Endothelial cell of umbilical vein (primary cell): ENCODE measurements at regions not wholly inside any gene's neighbourhood (a gene's known extent, or its start where the extent isn't known, plus 50 kb on each side); places are given as distances from the start of the nearest gene placed in this dataset.

Experiments used
- BruUV-seq: library from RNA; stranded (reverse); fragments of 400-500 nt; replicated peaks from 2 replicates; lab custom pipeline; 2021; lab: Mats Ljungman, UMichigan
- CTCF ChIA-PET: fragments of 300-600, 350-600 bp; sonication (Branson Sonifier 250); formaldehyde crosslinking; loops from one replicate; lab custom pipeline; 2021; ENCODE audit warnings: antibody characterized with exemption, inconsistent platforms; lab: Charles Lee
- POLR2A ChIA-PET: fragments of 300-600, 350-600 bp; sonication (Branson Sonifier 250); formaldehyde crosslinking; loops from one replicate; lab custom pipeline; 2021; ENCODE audit warnings: antibody characterized with exemption, inconsistent platforms; lab: Charles Lee
- DNase-seq: peaks from one replicate; pipeline ENCODE4 v3.0.0-alpha.2; 2011; ENCODE audit warnings: low read depth, low spot score
- FAIRE-seq: peaks from 2 replicates; lab custom pipeline; 2011; peaks lifted over from hg19 to GRCh38; lab: Jason Lieb, UNC
- H2AFZ ChIP-seq: 2 replicates; pipeline ENCODE4 v1.6.0; 2012; ENCODE audit warnings: low read depth, low read length, control low read depth, inconsistent platforms
- H3K27ac ChIP-seq: 2 replicates; pipeline ENCODE4 v1.5.1; 2011; ENCODE audit warnings: low read depth, mild to moderate bottlenecking, control low read depth, low read length, moderate library complexity; ENCODE audit not compliant: insufficient read depth
- H3K27me3 ChIP-seq, 2 experiments: 2 replicates each; pipeline versions ENCODE4 v1.6.0 to v1.6.1; 2011; ENCODE audit warnings: low read length in 2 of 2, mixed read lengths in 1 of 2; ENCODE audit not compliant: control insufficient read depth in 2 of 2, insufficient read depth in 2 of 2
- H3K36me3 ChIP-seq, 2 experiments: 2 replicates in 1 of 2; 3 replicates in 1 of 2; pipeline ENCODE4 v1.5.1; 2011; ENCODE audit warnings: low read length in 2 of 2, mild to moderate bottlenecking in 1 of 2, moderate library complexity in 1 of 2; ENCODE audit not compliant: control insufficient read depth in 2 of 2, insufficient read depth in 2 of 2; ENCODE audit errors: extremely low read depth in 1 of 2
- H3K4me1 ChIP-seq: 3 replicates; pipeline ENCODE4 v1.5.1; 2011; ENCODE audit warnings: mild to moderate bottlenecking, low read length; ENCODE audit not compliant: control insufficient read depth, insufficient read depth; ENCODE audit errors: extremely low read depth
- H3K4me2 ChIP-seq: 2 replicates; pipeline ENCODE4 v1.6.1; 2011; ENCODE audit warnings: low read length, control low read depth, mixed read lengths; ENCODE audit not compliant: insufficient read depth
- H3K4me3 ChIP-seq, 3 experiments: fragments of 200-600 bp in 1 of 3; sonication (generic), shearing (Covaris generic) in 1 of 3; replicated peaks in 1 of 3; 2 replicates each; pipeline ENCODE4 v1.5.1; 2011 to 2016; ENCODE audit warnings: control low read depth in 3 of 3, low read length in 3 of 3, mild to moderate bottlenecking in 2 of 3, inconsistent platforms in 1 of 3, low read depth in 1 of 3, moderate library complexity in 1 of 3; ENCODE audit not compliant: insufficient read depth in 1 of 3
- H3K79me2 ChIP-seq: 2 replicates; pipeline ENCODE4 v1.6.0; 2012; ENCODE audit warnings: low read length, inconsistent platforms; ENCODE audit not compliant: control insufficient read depth, insufficient read depth
- H3K9ac ChIP-seq: replicated peaks from 2 replicates; pipeline ENCODE3; 2011; ENCODE audit warnings: low read length, control low read depth; ENCODE audit not compliant: insufficient read depth; ENCODE audit errors: extremely low read depth
- H3K9me1 ChIP-seq: replicated peaks from 3 replicates; pipeline ENCODE4 v1.6.0; 2011; ENCODE audit warnings: mild to moderate bottlenecking, low read length; ENCODE audit not compliant: control insufficient read depth, insufficient read depth; ENCODE audit errors: extremely low read depth
- H3K9me3 ChIP-seq: replicated peaks from 2 replicates; pipeline ENCODE4 v1.5.1; 2012; ENCODE audit warnings: low read length, inconsistent platforms; ENCODE audit not compliant: control insufficient read depth, insufficient read depth
- H4K20me1 ChIP-seq: replicated peaks from 2 replicates; pipeline ENCODE3; 2011; ENCODE audit warnings: mild to moderate bottlenecking, low read length; ENCODE audit not compliant: control insufficient read depth, insufficient read depth; ENCODE audit errors: extremely low read depth
- CTCF ChIP-seq, 2 donors: IDR thresholded peaks; 1 replicate in 1 of 2; 2 replicates in 1 of 2; pipeline ENCODE4 v1.5.1; 2011; ENCODE audit warnings: low read length in 2 of 2, mild to moderate bottlenecking in 2 of 2, moderate library complexity in 2 of 2, control low read depth in 1 of 2, inconsistent platforms in 1 of 2, low read depth in 1 of 2; ENCODE audit not compliant: insufficient read depth in 1 of 2; ENCODE audit errors: extremely low read depth in 1 of 2
- EZH2 ChIP-seq: IDR thresholded peaks from 2 replicates; pipeline ENCODE4 v1.6.1; 2012; ENCODE audit warnings: borderline replicate concordance, low read depth, mild to moderate bottlenecking, moderate library complexity, low read length, inconsistent platforms; ENCODE audit not compliant: severe bottlenecking
- FOS ChIP-seq: IDR thresholded peaks from 2 replicates; pipeline ENCODE4 v1.6.1; 2011; ENCODE audit warnings: mild to moderate bottlenecking, low read length, moderate library complexity, borderline replicate concordance; ENCODE audit not compliant: insufficient read depth
- GATA2 ChIP-seq: IDR thresholded peaks from 2 replicates; pipeline ENCODE4 v1.7.0; 2011; ENCODE audit warnings: low read depth, mild to moderate bottlenecking, moderate library complexity, mixed read lengths, low read length; ENCODE audit not compliant: insufficient read length, insufficient read depth
- JUN ChIP-seq: IDR thresholded peaks from 2 replicates; pipeline ENCODE4 v1.6.1; 2011; ENCODE audit warnings: borderline replicate concordance, low read depth; ENCODE audit not compliant: insufficient read length, insufficient read depth
- MAX ChIP-seq: IDR thresholded peaks from 2 replicates; pipeline ENCODE4 v1.6.1; 2011; ENCODE audit not compliant: insufficient read depth, insufficient read length
- MYC ChIP-seq: IDR thresholded peaks from one replicate; pipeline ENCODE4 v1.6.1; 2011; ENCODE audit warnings: mild to moderate bottlenecking, low read depth, low read length
- POLR2A ChIP-seq: IDR thresholded peaks from 2 replicates; pipeline ENCODE4 v1.6.1; 2012; ENCODE audit warnings: low read depth, mild to moderate bottlenecking, control low read depth, low read length
- POLR2AphosphoS5 ChIP-seq: IDR thresholded peaks from 2 replicates; pipeline ENCODE4 v1.6.1; 2012; ENCODE audit warnings: low read depth, mild to moderate bottlenecking, control low read depth, low read length, moderate library complexity; ENCODE audit not compliant: insufficient read depth
- dilution Hi-C: fragments of 300-500 bp; cut with MboI; formaldehyde crosslinking; loops from one replicate; pipeline ENCODE4 v1.15.0; 2019; ENCODE audit warnings: low sequenced_read_pairs; ENCODE audit not compliant: extremely low pct_ligation_motif_present
- intact Hi-C: fragments of 100-400 bp; cut with micrococcal nuclease; formaldehyde crosslinking; loops from one replicate; pipeline ENCODE4 v1.10.0; 2022

GRCh38 chr4:103445377-103445776 is 247.2 kb upstream of the CENPE start:
- Histone ChIP-seq H3K4me2 (no peak overlapping the region), H3K9me3 (no peaks in the 10 kb centered on the region), H4K20me1 (no peaks in the 10 kb centered on the region), H2AFZ (no peak overlapping the region), H3K4me3 (no peak overlapping the region), H3K27me3 (no peaks in the 10 kb centered on the region), H3K27ac (no peak overlapping the region), H3K4me1 (no peaks in the 10 kb centered on the region), H3K9me1 (no peaks in the 10 kb centered on the region), H3K36me3 (no peaks in the 10 kb centered on the region), H3K9ac (no peak overlapping the region), H3K79me2 (no peaks in the 10 kb centered on the region)
- FAIRE-seq (no peak), DNase-seq (no peak)
- no TSS peak for BruUV-seq
- ChIA-PET CTCF (no interaction called here), POLR2A (no interaction called here)
- dilution Hi-C loops = no loop called here
- intact Hi-C loops = no loop called here
- TF ChIP-seq MYC = no peak
- no peak for TF ChIP-seq POLR2A
- no peak for TF ChIP-seq EZH2

DNA sequence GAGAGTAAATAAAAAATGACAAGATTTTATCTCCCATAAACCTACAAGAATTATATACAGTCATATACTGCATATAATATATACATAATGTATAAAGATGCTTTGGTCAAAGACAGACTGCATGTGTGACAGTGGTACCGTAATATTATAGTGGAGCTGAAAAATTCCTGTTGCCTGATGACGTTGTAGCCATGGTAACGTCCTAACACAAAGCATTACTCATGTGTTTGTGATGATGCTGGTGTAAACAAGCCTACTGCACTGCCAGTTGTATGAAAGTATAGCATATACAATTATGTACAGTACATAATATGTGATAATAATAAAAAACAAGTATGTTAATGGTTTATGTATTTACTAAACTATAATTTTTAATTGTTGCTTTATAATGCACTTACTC is 245.2 kb upstream of the CENPE start:
- CTCF ChIA-PET = no interaction called here
- no peak overlapping the region for H2AFZ ChIP-seq
- H3K4me2 ChIP-seq = no peak overlapping the region
- dilution Hi-C loops = no loop called here
- H3K4me1 ChIP-seq = no peaks in the 10 kb centered on the region
- no peak overlapping the region for H3K27ac ChIP-seq
- DNase-seq (no peak), FAIRE-seq (no peak)
- H3K9ac ChIP-seq = no peak overlapping the region
- intact Hi-C loops = no loop called here
- H3K9me3 ChIP-seq = no peaks in the 10 kb centered on the region
- no peaks in the 10 kb centered on the region for H3K27me3 ChIP-seq
- no peaks in the 10 kb centered on the region for H3K79me2 ChIP-seq
- TF ChIP-seq EZH2 = no peak
- no peak for TF ChIP-seq GATA2
- no peak for TF ChIP-seq MYC
- no peak for TF ChIP-seq CTCF (IDR thresholded peaks at IDR 0.05; ENCODE audit: extremely low read depth in 1 of 2, insufficient read depth in 1 of 2, low read depth in 1 of 2, low read length in 2 of 2)
- no peak for TF ChIP-seq MAX
- no peak for TF ChIP-seq JUN
- TF ChIP-seq POLR2A = no peak
- no peak for TF ChIP-seq POLR2AphosphoS5
- TF ChIP-seq FOS = no peak
- POLR2A ChIA-PET = no interaction called here
- H3K9me1 ChIP-seq = no peaks in the 10 kb centered on the region
- BruUV-seq = no TSS peak
- no peak overlapping the region for H3K4me3 ChIP-seq
- no peaks in the 10 kb centered on the region for H3K36me3 ChIP-seq
- H4K20me1 ChIP-seq = no peaks in the 10 kb centered on the region
